Mucosa of stomach (tissue), 1 donor: ENCODE measurements at regions not wholly inside any gene's neighbourhood (a gene's known extent, or its start where the extent isn't known, plus 50 kb on each side); places are given as distances from the start of the nearest gene placed in this dataset.
"Not testable (repeated sequence)": the region's sequence is repeated elsewhere in the genome, so short reads cannot be mapped to it uniquely, and the experiment has no call there.

Source experiments
- H3K27me3 ChIP-seq: one replicate; pipeline ENCODE4 v1.7.0; 2013; ENCODE audit warnings: mild to moderate bottlenecking, low read length; ENCODE audit not compliant: control insufficient read depth, insufficient read depth
- H3K36me3 ChIP-seq: one replicate; pipeline ENCODE4 v1.7.0; 2013; ENCODE audit warnings: low read length; ENCODE audit not compliant: control insufficient read depth, insufficient read depth
- H3K4me1 ChIP-seq: one replicate; pipeline ENCODE4 v1.7.0; 2013; ENCODE audit warnings: mild to moderate bottlenecking, low read length; ENCODE audit not compliant: control insufficient read depth, insufficient read depth
- H3K4me3 ChIP-seq: one replicate; pipeline ENCODE4 v1.7.0; 2013; ENCODE audit warnings: low read length
- H3K9ac ChIP-seq: one replicate; pipeline ENCODE4 v1.7.0; 2013; ENCODE audit warnings: mild to moderate bottlenecking, low read length, moderate library complexity
- H3K9me3 ChIP-seq: one replicate; pipeline ENCODE4 v1.7.0; 2013; ENCODE audit warnings: mild to moderate bottlenecking, low read length, moderate library complexity; ENCODE audit not compliant: control insufficient read depth
- donor health status: Pancreatic carcinoma.

GRCh38 chrX:4572691-4573090, 859.2 kb upstream of the PRKX start:
- no peak overlapping the region for H3K4me3 ChIP-seq
- H3K27me3 ChIP-seq, result no peaks in the 10 kb centered on the region
- no peaks in the 10 kb centered on the region for H3K4me1 ChIP-seq
- no peaks in the 10 kb centered on the region for H3K36me3 ChIP-seq
- H3K9ac ChIP-seq, result no peak overlapping the region
- no peaks in the 10 kb centered on the region for H3K9me3 ChIP-seq

GRCh38 chrX:4570151-4570550, 856.7 kb upstream of the PRKX start:
- Histone ChIP-seq H3K9me3 (no peaks in the 10 kb centered on the region), H3K36me3 (no peaks in the 10 kb centered on the region), H3K4me3 (no peak overlapping the region), H3K27me3 (no peaks in the 10 kb centered on the region), H3K9ac (no peak overlapping the region), H3K4me1 (no peaks in the 10 kb centered on the region)

- Histone ChIP-seq H3K4me1 (no peaks in the 10 kb centered on the region), H3K27me3 (no peaks in the 10 kb centered on the region), H3K9me3 (no peaks in the 10 kb centered on the region), H3K36me3 (no peaks in the 10 kb centered on the region), H3K4me3 (no peak overlapping the region), H3K9ac (no peak overlapping the region)
Observed at GRCh38 chrX:4560192-4560591, 846.7 kb upstream of the PRKX start.

GRCh38 chrX:4550018-4550417, 836.6 kb upstream of the PRKX start:
- H3K4me1 ChIP-seq, result no peaks in the 10 kb centered on the region
- H3K9me3 ChIP-seq, result no peaks in the 10 kb centered on the region
- no peak overlapping the region for H3K9ac ChIP-seq
- no peaks in the 10 kb centered on the region for H3K27me3 ChIP-seq
- no peaks in the 10 kb centered on the region for H3K36me3 ChIP-seq
- no peak overlapping the region for H3K4me3 ChIP-seq

- Histone ChIP-seq H3K27me3 (no peaks in the 10 kb centered on the region), H3K4me3 (no peak overlapping the region), H3K9ac (no peak overlapping the region), H3K36me3 (no peaks in the 10 kb centered on the region), H3K4me1 (no peaks in the 10 kb centered on the region), H3K9me3 (no peaks in the 10 kb centered on the region)
Observed at GRCh38 chrX:4547213-4547836, 833.9 kb upstream of the PRKX start.

GRCh38 chrX:4546178-4546577, 832.7 kb upstream of the PRKX start:
- H3K4me1 ChIP-seq, H3K9ac ChIP-seq, H3K27me3 ChIP-seq, H3K9me3 ChIP-seq, H3K4me3 ChIP-seq, H3K36me3 ChIP-seq: not testable (repeated sequence)

GRCh38 chrX:4528247-4528646, 814.8 kb upstream of the PRKX start:
- Histone ChIP-seq H3K9me3 (no peaks in the 10 kb centered on the region), H3K4me1 (no peaks in the 10 kb centered on the region), H3K36me3 (no peaks in the 10 kb centered on the region), H3K9ac (no peak overlapping the region), H3K4me3 (no peak overlapping the region), H3K27me3 (no peaks in the 10 kb centered on the region)

- no peaks in the 10 kb centered on the region for H3K36me3 ChIP-seq
Observed at GRCh38 chrX:4485912-4486311, 772.5 kb upstream of the PRKX start.

GRCh38 chrX:4484266-4484665, 770.8 kb upstream of the PRKX start:
- no peaks in the 10 kb centered on the region for H3K36me3 ChIP-seq
- H3K27me3 ChIP-seq, result no peaks in the 10 kb centered on the region
- H3K9me3 ChIP-seq, result no peaks in the 10 kb centered on the region
- no peak overlapping the region for H3K4me3 ChIP-seq
- no peak overlapping the region for H3K9ac ChIP-seq
- H3K4me1 ChIP-seq, result no peaks in the 10 kb centered on the region

More at GRCh38 chrX:4485912-4486311, 772.5 kb upstream of the PRKX start:
- H3K4me3 ChIP-seq, result no peak overlapping the region
- no peaks in the 10 kb centered on the region for H3K27me3 ChIP-seq
- no peaks in the 10 kb centered on the region for H3K9me3 ChIP-seq
- no peak overlapping the region for H3K9ac ChIP-seq
- no peaks in the 10 kb centered on the region for H3K4me1 ChIP-seq

- no peaks in the 10 kb centered on the region for H3K36me3 ChIP-seq
- no peaks in the 10 kb centered on the region for H3K27me3 ChIP-seq
- no peak overlapping the region for H3K9ac ChIP-seq
- no peaks in the 10 kb centered on the region for H3K9me3 ChIP-seq
- no peaks in the 10 kb centered on the region for H3K4me1 ChIP-seq
- no peak overlapping the region for H3K4me3 ChIP-seq
Observed at GRCh38 chrX:4451591-4451990, 738.1 kb upstream of the PRKX start.

- H3K36me3 ChIP-seq, result no peaks in the 10 kb centered on the region
- no peak overlapping the region for H3K4me3 ChIP-seq
- H3K9me3 ChIP-seq, result no peaks in the 10 kb centered on the region
- H3K9ac ChIP-seq, result no peak overlapping the region
- no peaks in the 10 kb centered on the region for H3K27me3 ChIP-seq
- no peaks in the 10 kb centered on the region for H3K4me1 ChIP-seq
Observed at GRCh38 chrX:4450177-4450576, 736.7 kb upstream of the PRKX start.

GRCh38 chrX:4435905-4436304, 722.5 kb upstream of the PRKX start:
- Histone ChIP-seq H3K4me3 (no peak overlapping the region), H3K27me3 (no peaks in the 10 kb centered on the region), H3K9ac (no peak overlapping the region), H3K36me3 (no peaks in the 10 kb centered on the region), H3K4me1 (no peaks in the 10 kb centered on the region), H3K9me3 (no peaks in the 10 kb centered on the region)

GRCh38 chrX:4397471-4397870, 684.0 kb upstream of the PRKX start:
- Histone ChIP-seq H3K4me3 (no peak overlapping the region), H3K9me3 (no peaks in the 10 kb centered on the region), H3K4me1 (no peaks in the 10 kb centered on the region), H3K9ac (no peak overlapping the region), H3K36me3 (no peaks in the 10 kb centered on the region), H3K27me3 (no peaks in the 10 kb centered on the region)
